ENCODE measurements at regions not wholly inside any gene's neighbourhood (a gene's known extent, or its start where the extent isn't known, plus 50 kb on each side); places are given as distances from the start of the nearest gene placed in this dataset.

DNA sequence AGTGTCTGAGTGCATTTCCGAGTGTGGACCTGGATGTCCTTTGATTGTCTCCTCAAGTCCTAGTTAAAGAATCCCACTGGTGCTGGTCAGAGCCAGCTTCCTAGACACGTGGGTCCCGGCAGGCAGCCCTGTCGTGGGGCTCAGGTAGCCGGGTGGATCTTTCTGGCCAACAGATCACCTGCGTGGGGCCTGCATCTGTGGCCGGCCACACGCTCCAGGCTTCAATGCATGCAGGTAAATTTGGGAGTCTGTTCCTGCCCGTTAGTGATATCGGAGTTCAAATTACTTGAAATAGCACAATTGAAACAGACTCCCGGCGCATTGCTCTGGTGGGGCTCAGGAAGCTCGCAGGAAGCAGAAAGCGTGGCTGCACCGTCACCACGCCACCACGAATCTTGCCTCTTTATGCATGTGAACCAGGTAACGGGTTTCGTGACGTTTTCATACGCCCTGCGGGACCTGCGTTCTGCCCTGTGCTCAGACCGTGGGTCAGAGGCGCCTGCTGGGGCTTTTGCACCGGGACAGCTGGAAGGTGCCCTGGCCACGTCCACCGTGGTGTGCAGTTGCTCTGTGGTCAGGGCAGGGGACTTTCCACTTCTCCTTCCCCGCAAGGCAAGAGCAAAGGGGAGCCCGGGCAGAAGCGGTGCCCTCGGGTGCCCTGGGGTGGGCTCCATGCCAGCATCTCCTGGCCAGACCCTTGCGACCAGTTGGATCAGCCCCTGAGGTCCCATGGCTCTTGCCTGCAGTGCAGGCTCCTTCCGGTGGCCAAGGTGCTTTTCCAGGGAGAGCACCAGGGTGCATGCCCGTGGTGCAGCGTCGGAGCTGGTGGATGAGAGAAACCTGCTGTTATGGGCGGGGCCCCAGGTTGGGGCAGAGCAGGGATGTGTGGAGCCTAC is 803.5 kb downstream of the BRD1 start:
- in situ Hi-C loops (cut with MboI; ENCODE audit: low sequenced_read_pairs), result no loop called here

DNA sequence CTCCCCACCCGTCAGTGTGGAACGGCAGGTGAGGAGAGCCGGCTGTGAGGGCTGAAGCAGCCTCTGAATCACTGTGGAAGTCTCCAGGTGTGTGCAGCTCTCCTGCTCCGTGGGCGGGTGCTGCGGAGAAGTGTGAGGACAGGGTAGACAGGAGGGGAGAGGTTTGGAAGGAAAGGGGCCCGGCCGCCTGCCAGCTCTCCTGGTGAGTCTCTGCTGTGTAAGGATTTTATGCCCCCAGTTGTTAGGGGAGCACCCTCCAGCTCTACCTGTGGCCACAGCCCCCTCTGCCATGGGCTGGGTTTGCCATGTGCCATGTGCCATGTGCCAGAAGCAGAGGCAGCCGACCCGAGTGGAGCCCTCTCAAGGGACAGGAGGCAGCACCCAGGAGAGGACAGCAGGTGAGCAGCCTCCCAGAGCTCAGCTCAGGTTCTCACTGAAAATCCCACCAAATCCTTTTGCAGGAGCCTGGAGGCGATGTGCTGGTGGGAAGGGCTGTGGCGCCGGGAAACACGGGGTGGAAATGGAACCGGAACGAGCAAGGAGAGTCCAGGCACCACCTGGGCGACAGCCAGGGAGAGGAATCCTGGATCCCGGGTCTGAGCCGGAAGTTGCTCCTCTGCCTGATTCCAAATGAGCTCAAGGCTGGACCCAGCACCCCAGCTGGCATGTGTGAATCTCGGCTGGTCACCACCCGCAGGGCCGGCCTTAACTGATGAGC is 804.4 kb downstream of the BRD1 start:
- DNase-seq (ENCODE audit: low spot score in 2 of 2), result no peak
- no peaks in the 10 kb centered on the region for H3K4me1 ChIP-seq
- no peaks in the 10 kb centered on the region; the same call in 1 of the 2 replicates for H3K27me3 ChIP-seq (ENCODE audit: low read depth)
- no peaks in the 10 kb centered on the region for H3K36me3 ChIP-seq (replicated peaks)
- H3K4me3 ChIP-seq, result no peak overlapping the region
- in situ Hi-C loops (cut with MboI; ENCODE audit: low sequenced_read_pairs), result no loop called here
- H3K9me3 ChIP-seq, result no peaks in the 10 kb centered on the region

More for the DNA sequence above, 803.5 kb downstream of the BRD1 start:
- H3K27me3 ChIP-seq (ENCODE audit: low read depth), result no peaks in the 10 kb centered on the region; the same call in 1 of the 2 replicates
- H3K4me1 ChIP-seq, result no peaks in the 10 kb centered on the region
- no peaks in the 10 kb centered on the region for H3K36me3 ChIP-seq (replicated peaks)
- no peaks in the 10 kb centered on the region for H3K9me3 ChIP-seq
- H3K4me3 ChIP-seq, result no peak overlapping the region
- DNase-seq (ENCODE audit: low spot score in 2 of 2), result no peak

DNA sequence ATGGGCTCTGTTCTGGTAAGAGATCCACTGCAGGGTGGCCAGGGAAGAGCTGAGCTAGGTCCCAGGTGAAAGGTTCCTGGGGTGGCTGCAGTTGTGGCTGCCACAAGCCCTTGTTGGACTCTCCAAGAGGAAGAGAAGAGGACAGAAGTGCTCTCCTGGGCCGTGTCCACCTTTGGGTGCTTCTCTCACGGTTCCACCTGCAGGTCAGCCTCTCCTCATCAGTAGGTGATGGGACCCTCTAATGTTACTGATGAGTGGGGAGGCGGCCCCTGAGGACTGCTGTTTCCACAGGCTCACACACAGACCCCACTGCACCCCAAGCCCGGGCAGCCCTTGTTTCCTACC is 804.9 kb downstream of the BRD1 start:
- in situ Hi-C loops (cut with MboI; ENCODE audit: low sequenced_read_pairs), result no loop called here
- DNase-seq (ENCODE audit: low spot score in 2 of 2), result no peak
- Histone ChIP-seq H3K4me3 (no peak overlapping the region), H3K27me3 (ENCODE audit: low read depth) (no peaks in the 10 kb centered on the region), H3K36me3 (replicated peaks) (no peaks in the 10 kb centered on the region), H3K9me3 (no peaks in the 10 kb centered on the region), H3K4me1 (no peaks in the 10 kb centered on the region)

DNA sequence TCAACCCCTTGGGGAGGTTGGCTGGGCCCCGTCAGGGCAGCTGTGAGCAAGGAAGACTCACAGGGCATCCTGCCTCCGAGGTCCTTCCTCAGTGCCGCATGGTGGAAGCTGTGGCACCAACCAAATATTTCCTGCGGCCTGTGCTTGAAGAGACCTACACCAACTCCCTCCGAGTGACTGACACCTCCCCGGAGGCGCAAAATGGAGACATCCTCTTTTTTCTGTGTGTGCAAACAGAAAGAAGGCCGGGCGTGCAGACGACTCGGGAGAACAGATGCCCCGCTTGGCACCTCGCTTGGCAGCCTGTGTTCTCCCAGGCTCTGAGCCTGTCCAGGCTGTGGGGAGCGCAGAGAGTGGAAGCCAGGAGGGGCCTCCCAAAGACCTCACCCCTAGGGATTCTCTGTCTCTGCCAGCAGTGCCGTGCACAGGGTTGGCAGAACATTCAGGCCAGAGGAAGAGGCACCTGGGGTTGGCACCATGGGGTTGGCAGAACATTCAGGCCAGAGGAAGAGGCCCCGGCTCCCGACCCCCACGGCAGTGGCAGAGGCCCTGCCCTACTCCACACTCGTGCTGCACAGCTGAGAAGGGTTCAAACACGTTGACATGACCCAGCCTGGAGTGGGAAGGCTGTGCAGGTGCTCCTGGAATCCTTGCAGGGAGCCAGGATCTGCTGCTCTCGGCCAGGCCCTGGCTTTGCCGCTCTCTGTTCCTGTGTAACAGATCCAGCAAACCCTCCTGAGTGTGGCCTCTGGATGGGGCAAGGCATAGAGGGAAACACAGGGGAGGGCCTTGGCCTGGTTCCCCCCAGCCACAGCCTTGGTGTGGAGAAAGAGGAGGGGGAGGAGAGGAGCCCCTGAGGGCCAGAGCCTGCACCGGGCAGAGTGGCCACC is 805.5 kb downstream of the BRD1 start:
- no peak for DNase-seq (ENCODE audit: low spot score in 2 of 2)
- no peaks in the 10 kb centered on the region for H3K4me1 ChIP-seq
- in situ Hi-C loops (cut with MboI; ENCODE audit: low sequenced_read_pairs), result no loop called here
- H3K36me3 ChIP-seq (replicated peaks), result no peaks in the 10 kb centered on the region
- no peaks in the 10 kb centered on the region for H3K27me3 ChIP-seq (ENCODE audit: low read depth)
- H3K9me3 ChIP-seq, result no peaks in the 10 kb centered on the region
- no peak overlapping the region for H3K4me3 ChIP-seq

DNA sequence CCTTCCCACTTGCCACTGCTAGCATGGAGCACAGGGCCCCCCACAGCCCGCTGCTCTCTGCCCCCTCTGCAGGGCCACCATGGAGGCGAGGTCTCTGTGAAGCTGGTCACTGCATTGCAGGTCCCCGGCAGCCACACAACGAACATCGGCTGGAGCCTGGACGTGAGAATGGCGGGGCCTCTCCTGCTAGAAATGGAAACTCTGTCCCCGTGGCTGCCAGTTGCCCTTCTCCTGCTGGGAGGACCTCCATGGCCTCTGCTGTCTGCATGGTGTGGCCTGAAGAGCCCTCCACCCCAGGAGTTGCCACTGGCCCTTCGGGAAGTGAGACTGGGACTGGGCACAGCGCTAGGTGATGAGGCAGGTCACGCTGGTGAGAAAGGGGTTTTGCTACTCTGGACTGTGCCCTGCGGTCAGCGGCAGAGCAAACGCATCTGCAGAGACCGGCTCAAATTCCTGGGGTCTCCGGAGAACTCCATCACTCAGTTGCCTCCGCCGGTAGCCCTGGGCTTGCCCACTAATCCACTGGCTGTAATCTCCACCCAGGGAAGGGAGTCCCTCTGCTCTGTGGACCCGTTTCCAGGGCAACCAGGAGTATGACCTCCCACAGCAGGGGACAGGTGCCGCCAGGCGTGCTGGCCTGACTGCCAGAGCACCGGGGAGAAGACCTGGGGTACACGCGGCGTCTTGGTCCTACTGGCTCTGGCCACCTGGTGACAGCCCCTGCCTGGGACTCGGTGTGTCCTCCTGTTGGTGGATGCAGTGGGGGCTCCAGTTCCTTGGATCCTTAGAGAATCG is 806.3 kb downstream of the BRD1 start:
- in situ Hi-C loops (cut with MboI; ENCODE audit: low sequenced_read_pairs), result no loop called here
- DNase-seq (ENCODE audit: low spot score in 2 of 2), result no peak
- Histone ChIP-seq H3K4me3 (no peak overlapping the region), H3K27me3 (ENCODE audit: low read depth) (no peaks in the 10 kb centered on the region), H3K36me3 (replicated peaks) (no peaks in the 10 kb centered on the region), H3K9me3 (no peaks in the 10 kb centered on the region), H3K4me1 (no peaks in the 10 kb centered on the region)

DNA sequence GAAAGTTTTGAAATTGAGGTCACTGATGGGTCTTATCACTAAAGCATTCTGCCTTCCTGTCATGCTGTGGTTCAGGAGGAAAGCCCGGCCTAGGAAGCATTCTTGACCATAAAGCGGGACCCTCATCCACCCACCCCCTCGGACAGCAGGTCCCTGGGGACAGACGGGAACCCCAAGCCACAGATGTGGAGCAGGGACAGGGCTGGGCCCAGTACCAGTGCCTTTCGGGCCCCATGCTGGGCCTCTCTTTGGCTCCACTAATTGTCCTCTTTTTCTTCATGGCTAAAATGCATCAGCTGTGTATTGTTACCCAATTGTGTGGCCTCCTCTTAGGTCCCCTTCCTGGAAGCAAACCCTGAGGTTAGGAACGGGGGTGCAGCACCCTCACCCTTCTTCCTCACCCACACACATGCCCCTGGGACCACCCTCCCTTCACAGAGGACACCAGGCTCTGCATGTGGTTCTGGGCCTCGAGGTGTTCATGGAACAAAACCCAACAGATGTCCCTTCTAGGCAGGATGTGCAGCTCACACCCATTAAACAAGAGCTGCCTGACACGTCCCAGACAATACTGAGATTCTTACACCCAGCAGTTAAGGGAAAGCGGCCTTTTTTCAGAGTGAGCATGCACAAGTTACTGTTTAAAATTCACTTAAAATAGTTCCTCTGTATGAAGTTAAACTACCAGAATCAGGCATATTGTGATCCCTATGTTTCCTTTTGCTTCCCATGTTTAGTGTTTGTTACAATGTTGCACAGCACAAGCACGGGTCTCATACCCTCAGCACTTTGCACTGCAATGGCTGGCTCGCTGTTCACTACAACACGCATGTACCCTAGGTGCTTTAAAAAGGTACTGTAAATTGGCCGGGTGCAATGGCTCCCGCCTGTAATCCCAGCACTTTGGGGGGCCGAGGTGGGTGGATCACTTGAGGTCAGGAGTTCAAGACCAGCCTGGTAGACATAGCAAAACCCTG is 807.6 kb downstream of the BRD1 start:
- in situ Hi-C loops (cut with MboI; ENCODE audit: low sequenced_read_pairs), result no loop called here
- no peaks in the 10 kb centered on the region for H3K4me1 ChIP-seq
- no peaks in the 10 kb centered on the region for H3K27me3 ChIP-seq (ENCODE audit: low read depth)
- DNase-seq (ENCODE audit: low spot score in 2 of 2), result no peak
- H3K4me3 ChIP-seq, result no peak overlapping the region
- H3K36me3 ChIP-seq (replicated peaks), result no peaks in the 10 kb centered on the region
- no peaks in the 10 kb centered on the region for H3K9me3 ChIP-seq

DNA sequence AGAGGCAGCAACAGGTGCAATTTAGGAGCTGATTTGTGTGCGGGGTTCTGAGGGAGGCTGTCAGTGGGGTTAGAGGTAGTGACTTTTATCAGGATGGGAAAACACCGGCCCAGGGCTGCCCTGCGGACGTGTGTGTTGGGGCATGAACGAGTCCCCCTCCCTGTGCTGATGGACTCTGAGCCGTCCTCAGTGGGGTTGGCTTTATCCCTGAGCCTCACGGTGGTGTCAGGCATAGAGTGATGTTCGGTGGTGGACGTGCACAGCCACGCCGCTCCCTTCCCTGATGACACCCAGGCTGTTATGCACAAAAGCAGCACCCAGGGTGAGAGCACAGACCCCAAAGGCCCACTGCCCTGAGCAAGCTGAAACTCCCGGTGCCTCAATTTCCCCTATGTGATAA is 809.1 kb downstream of the BRD1 start:
- Histone ChIP-seq H3K27me3 (ENCODE audit: low read depth) (no peaks in the 10 kb centered on the region), H3K9me3 (no peaks in the 10 kb centered on the region), H3K4me1 (no peaks in the 10 kb centered on the region), H3K36me3 (replicated peaks) (no peaks in the 10 kb centered on the region), H3K4me3 (no peak overlapping the region)
- in situ Hi-C loops (cut with MboI; ENCODE audit: low sequenced_read_pairs), result no loop called here
- no peak for DNase-seq (ENCODE audit: low spot score in 2 of 2)

DNA sequence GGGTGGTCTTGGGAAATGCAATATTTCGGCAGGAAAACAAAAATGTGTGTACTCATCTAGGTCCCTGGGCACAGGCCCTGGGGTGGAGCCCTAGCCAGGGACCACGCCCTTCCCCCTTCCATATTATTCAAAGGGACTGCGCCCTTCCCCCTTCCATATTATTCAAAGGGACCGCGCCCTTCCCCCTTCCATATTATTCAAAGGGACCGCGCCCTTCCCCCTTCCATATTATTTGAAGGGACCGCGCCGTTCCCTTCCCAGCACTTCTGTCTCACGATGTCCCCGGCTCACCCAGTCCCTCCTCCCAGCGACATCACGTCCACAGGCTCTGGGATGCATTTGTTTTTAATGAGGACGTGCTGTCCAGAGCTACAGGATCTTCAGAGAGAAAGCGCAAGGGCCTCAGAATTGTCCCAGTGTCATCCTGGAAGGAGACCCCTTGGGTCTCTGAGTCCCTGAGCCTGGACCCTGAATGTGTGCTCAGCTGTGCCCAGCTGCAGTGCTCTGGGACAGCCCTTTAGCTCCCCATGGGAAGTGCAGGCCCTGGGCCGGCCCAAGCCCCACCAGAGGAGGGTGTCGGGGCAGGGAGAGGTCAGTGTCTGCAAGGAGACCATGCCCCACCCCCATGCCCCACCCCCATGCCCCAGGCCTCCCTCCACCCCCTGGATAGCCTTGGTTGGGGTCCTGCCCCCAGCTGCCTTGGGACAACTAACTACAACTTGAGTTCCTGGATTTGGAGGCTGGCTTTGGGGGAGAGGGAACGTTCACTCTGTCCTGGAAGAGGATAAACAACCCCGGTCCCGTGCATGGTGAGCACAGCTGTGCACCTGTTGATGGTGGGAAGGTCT is 810.0 kb downstream of the BRD1 start:
- Histone ChIP-seq H3K36me3 (replicated peaks) (no peaks in the 10 kb centered on the region), H3K4me3 (no peak overlapping the region), H3K27me3 (ENCODE audit: low read depth) (no peaks in the 10 kb centered on the region), H3K9me3 (no peaks in the 10 kb centered on the region), H3K4me1 (no peaks in the 10 kb centered on the region)
- DNase-seq (ENCODE audit: low spot score in 2 of 2), result peak in 1 of 2 experiments; percentile 5
- in situ Hi-C loops (cut with MboI; ENCODE audit: low sequenced_read_pairs), result no loop called here

DNA sequence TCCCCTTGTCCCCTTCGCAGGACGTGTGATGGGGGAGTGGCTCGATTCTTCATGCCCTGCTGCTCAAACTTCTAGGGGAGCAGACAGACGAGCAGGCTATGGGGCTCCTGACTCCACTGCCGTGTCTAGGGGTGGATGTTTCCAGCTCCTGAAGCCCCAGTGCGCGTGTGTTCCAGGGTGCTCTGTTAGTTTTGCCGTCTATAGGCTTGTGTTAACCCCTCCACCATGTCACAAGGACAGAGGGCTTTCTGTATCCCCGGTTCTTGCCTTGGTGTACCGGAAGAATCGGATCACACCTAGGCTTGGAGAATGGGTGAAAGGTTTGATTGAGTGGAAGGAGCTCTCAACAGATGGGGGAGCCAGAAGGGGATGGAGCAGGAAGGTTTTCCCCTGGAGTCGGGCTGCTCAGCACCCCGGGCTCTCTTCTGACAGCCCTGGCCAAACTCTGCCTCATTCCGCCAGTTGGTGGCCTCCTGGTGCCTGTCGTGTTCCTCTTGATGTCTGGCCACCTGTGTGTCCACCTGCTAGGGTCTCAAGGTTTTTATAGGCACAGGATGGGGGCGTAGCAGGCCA is 810.7 kb downstream of the BRD1 start:
- Histone ChIP-seq H3K4me3 (no peak overlapping the region), H3K9me3 (no peaks in the 10 kb centered on the region), H3K36me3 (replicated peaks) (no peaks in the 10 kb centered on the region), H3K4me1 (no peaks in the 10 kb centered on the region), H3K27me3 (ENCODE audit: low read depth) (no peaks in the 10 kb centered on the region)
- in situ Hi-C loops (cut with MboI; ENCODE audit: low sequenced_read_pairs), result no loop called here
- DNase-seq (ENCODE audit: low spot score in 2 of 2), result peak in 1 of 2 experiments; percentile 5

DNA sequence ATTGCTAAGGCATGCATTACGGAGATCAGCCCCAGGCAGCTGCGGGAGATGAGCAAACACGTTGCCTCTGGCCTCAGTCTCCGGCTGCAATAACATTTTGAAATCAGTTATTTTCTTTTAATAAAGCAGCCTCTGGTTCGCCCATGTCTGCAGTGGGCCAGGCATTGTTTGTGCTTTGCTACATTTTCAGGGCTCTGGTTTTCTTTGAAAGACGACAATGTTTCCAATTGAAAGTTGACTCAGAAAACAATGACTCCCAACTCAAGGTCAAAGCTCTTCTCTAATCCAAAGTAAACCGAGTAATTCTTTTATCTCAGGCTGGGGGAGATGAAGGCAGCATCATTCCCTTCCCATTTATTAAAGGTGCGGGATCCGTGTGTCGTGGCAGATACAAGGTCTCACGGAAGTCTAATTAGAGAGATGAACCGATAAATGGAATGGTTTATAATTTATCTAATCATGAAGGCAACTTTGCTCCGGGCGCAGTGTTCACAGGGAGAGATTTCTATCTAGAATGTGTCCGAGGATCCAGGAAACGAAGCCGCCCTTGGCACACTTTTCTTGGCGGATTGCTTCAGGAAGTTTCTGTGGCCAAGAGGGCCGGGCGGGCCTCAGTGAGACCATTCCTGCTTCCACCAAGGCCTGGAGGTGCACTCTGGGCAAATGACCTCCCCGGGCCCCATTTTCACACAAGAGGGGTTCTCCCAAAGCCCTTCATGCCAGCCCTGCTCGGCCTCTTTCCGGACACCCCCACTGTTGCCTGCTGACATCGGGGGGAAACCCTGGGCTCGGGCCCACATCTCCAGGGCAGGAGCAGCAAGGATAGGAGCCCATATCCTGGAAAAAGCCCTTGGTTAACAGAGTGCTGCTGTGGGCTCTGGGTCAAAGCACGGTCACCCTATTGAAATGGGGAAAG is 811.4 kb downstream of the BRD1 start:
- no peaks in the 10 kb centered on the region for H3K4me1 ChIP-seq
- H3K27me3 ChIP-seq (ENCODE audit: low read depth), result no peaks in the 10 kb centered on the region
- no peaks in the 10 kb centered on the region for H3K9me3 ChIP-seq
- no peaks in the 10 kb centered on the region for H3K36me3 ChIP-seq (replicated peaks)
- peak in 1 of 2 experiments; percentile 3 for DNase-seq (ENCODE audit: low spot score in 2 of 2)
- no peak overlapping the region for H3K4me3 ChIP-seq
- in situ Hi-C loops (cut with MboI; ENCODE audit: low sequenced_read_pairs), result no loop called here

DNA sequence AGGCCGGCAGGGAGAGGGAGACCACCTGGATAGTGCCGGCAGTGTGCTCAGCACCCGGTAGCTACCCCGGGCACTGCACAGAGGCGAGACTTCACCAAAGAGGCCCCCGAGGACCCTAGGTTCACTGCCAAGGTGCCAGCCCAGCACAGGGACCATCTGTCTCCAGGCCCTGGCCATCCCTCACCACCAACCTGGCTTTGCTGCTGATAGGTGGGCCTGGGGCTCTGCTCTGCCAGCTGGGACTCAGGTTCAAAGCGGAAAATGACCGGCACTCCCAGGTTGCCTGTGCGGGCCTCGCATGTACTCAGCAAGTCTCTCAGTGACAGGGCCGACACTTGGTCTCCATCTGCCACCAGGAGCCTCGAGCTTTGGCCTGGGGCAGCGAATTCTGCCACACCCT is 812.2 kb downstream of the BRD1 start:
- in situ Hi-C loops (cut with MboI; ENCODE audit: low sequenced_read_pairs), result no loop called here
- no peaks in the 10 kb centered on the region for H3K4me1 ChIP-seq
- no peak overlapping the region for H3K4me3 ChIP-seq
- no peak for DNase-seq (ENCODE audit: low spot score in 2 of 2)
- no peaks in the 10 kb centered on the region for H3K36me3 ChIP-seq (replicated peaks)
- H3K27me3 ChIP-seq (ENCODE audit: low read depth), result no peaks in the 10 kb centered on the region
- H3K9me3 ChIP-seq, result no peaks in the 10 kb centered on the region
